Fibroblast of mammary gland (primary cell): ENCODE measurements at regions not wholly inside any gene's neighbourhood (a gene's known extent, or its start where the extent isn't known, plus 50 kb on each side); places are given as distances from the start of the nearest gene placed in this dataset.
A peak's percentile ranks its signal among the peaks of the same experiment; 100 is the strongest.

Experiments used
- DNase-seq: peaks from one replicate; pipeline ENCODE4 v3.0.0-alpha.2; 2010; ENCODE audit warnings: low read depth
- H3K4me3 ChIP-seq: 2 replicates; pipeline ENCODE4 v1.5.1; 2011; ENCODE audit warnings: low read depth, mild to moderate bottlenecking, low read length, moderate library complexity; ENCODE audit not compliant: control insufficient read depth
- CTCF ChIP-seq: conservative IDR thresholded peaks from 2 replicates; pipeline ENCODE4 v1.5.1; 2011; ENCODE audit warnings: low read depth, low read length, inconsistent platforms; ENCODE audit not compliant: control insufficient read depth, insufficient read depth

GRCh38 chr4:38373375-38373774, 290.6 kb upstream of the KLF3 start:
- TF ChIP-seq CTCF = no peak
- H3K4me3 ChIP-seq = no peak overlapping the region
- DNase-seq = no peak

GRCh38 chr4:38377195-38377594, 286.8 kb upstream of the KLF3 start:
- no peak for DNase-seq
- H3K4me3 ChIP-seq = no peak overlapping the region
- TF ChIP-seq CTCF = no peak

- no peak overlapping the region for H3K4me3 ChIP-seq
- no peak for DNase-seq
- TF ChIP-seq CTCF = no peak
Observed at GRCh38 chr4:38378478-38378877, 285.5 kb upstream of the KLF3 start.

- TF ChIP-seq CTCF = no peak
- DNase-seq = peak; percentile 72
- H3K4me3 ChIP-seq = no peak overlapping the region
Observed at GRCh38 chr4:38381788-38382187, 282.2 kb upstream of the KLF3 start.

GRCh38 chr4:38382520-38382919, 281.5 kb upstream of the KLF3 start:
- no peak for TF ChIP-seq CTCF
- H3K4me3 ChIP-seq = no peak overlapping the region
- no peak for DNase-seq

- no peak for TF ChIP-seq CTCF
- no peak overlapping the region for H3K4me3 ChIP-seq
- peak; percentile 56 for DNase-seq
Observed at GRCh38 chr4:38383646-38384121, 280.3 kb upstream of the KLF3 start.
